HG03378 (cell line): ENCODE measurements at regions not wholly inside any gene's neighbourhood (a gene's known extent, or its start where the extent isn't known, plus 50 kb on each side); places are given as distances from the start of the nearest gene placed in this dataset.
"Not testable (repeated sequence)": the region's sequence is repeated elsewhere in the genome, so short reads cannot be mapped to it uniquely, and the experiment has no call there.

Source experiments
- ATAC-seq: cut with Tn5 transposase; IDR thresholded peaks from one replicate; pipeline ENCODE4 v1.9.1; 2021; ENCODE audit warnings: mild to moderate bottlenecking, moderate library complexity; ENCODE audit not compliant: unreplicated experiment

GRCh38 chr10:42533866-42534265 lies 104.5 kb downstream of the ZNF33B start:
- not testable (repeated sequence) for ATAC-seq

- ATAC-seq, result no peak
Observed at GRCh38 chr10:42532996-42533395, 105.4 kb downstream of the ZNF33B start.

GRCh38 chr10:42523098-42523497 lies 115.3 kb downstream of the ZNF33B start:
- ATAC-seq, result no peak

GRCh38 chr10:42519761-42520460 lies 118.5 kb downstream of the ZNF33B start:
- no peak for ATAC-seq

GRCh38 chr10:42519079-42519478 lies 119.3 kb downstream of the ZNF33B start:
- ATAC-seq, result no peak

- ATAC-seq, result no peak
Observed at GRCh38 chr10:42513921-42514320, 124.4 kb downstream of the ZNF33B start.

GRCh38 chr10:42491801-42492200 lies 146.6 kb downstream of the ZNF33B start:
- ATAC-seq, result no peak

GRCh38 chr10:42491001-42491592 lies 147.3 kb downstream of the ZNF33B start:
- no peak for ATAC-seq

GRCh38 chr10:42490368-42490767 lies 148.0 kb downstream of the ZNF33B start:
- no peak for ATAC-seq

- ATAC-seq, result no peak
Observed at GRCh38 chr10:42488416-42488815, 150.0 kb downstream of the ZNF33B start.

- ATAC-seq, result no peak
Observed at GRCh38 chr10:42482411-42482810, 156.0 kb downstream of the ZNF33B start.

GRCh38 chr10:42479057-42479456 lies 159.3 kb downstream of the ZNF33B start:
- no peak for ATAC-seq

GRCh38 chr10:42477170-42477569 lies 161.2 kb downstream of the ZNF33B start:
- no peak for ATAC-seq

- ATAC-seq, result no peak
Observed at GRCh38 chr10:42476101-42476500, 162.3 kb downstream of the ZNF33B start.

- no peak for ATAC-seq
Observed at GRCh38 chr10:42475168-42476098, 162.9 kb downstream of the ZNF33B start.

- no peak for ATAC-seq
Observed at GRCh38 chr10:42454313-42454712, 184.1 kb downstream of the ZNF33B start.

- ATAC-seq, result no peak
Observed at GRCh38 chr10:42431095-42431494, 207.3 kb downstream of the ZNF33B start.

- no peak for ATAC-seq
Observed at GRCh38 chr10:42428534-42428933, 209.8 kb downstream of the ZNF33B start.

- ATAC-seq, result no peak
Observed at GRCh38 chr10:42422911-42423310, 215.5 kb downstream of the ZNF33B start.

GRCh38 chr10:42421812-42422211 lies 216.6 kb downstream of the ZNF33B start:
- ATAC-seq, result no peak

GRCh38 chr10:42419789-42420188 lies 218.6 kb downstream of the ZNF33B start:
- ATAC-seq, result no peak
